ENCODE measurements at regions not wholly inside any gene's neighbourhood (a gene's known extent, or its start where the extent isn't known, plus 50 kb on each side); places are given as distances from the start of the nearest gene placed in this dataset.

DNA sequence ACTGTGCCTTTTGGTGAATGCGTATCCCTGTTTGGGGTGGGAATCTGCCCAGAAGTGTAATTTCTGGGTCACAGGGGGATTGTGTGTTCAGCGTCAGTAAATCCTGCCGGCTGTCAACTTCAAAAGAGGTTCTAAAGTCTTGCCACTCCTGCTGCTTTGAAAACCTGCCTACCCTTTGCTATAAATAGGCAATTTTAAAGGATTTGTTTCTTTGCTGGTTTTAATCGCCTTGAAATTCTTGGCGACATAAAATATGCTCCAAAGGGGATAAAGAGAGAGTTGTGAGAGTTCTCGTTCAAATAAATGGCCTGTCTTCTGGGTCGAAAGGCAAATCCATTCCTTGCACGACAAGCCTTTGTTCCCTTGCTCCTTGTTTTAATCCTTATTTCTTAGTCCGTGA, 143.4 kb downstream of the IRF8 start:
- no peak for DNase-seq

DNA sequence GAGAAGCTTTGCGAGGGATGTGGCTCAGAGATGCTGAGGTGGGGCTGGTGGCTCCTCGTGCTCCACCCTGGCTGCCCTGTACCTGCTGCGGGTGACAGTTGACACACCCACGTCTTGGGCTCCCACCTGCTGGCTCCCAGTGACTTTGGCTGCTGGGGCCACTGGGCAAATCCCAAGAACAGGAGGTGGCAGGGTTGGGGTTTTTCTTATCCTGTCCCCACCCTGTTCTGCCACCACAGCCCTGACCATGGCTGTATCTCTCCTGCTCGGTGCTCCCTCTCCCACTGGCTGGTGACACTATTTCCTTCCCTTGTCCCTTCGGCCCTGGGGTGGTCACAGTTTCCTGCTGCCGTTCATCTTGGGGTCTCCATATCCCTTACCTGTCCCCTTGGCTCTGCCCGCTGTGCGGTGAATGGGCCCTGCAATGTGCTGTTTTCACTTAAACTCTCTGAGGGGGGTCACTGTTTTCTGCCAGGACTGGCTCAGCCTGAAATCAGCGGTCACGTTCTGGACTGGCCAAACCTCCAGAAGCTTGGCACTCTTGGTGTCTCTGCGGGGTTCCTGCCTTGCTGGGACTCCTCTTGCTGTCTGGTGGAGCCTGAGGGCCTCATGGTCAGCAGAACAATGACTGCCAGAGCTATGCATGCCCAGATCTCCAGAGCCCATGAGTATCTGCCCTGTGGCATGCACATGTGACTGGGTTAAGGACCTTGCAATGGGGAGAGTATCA, 144.2 kb downstream of the IRF8 start:
- no peak for DNase-seq

DNA sequence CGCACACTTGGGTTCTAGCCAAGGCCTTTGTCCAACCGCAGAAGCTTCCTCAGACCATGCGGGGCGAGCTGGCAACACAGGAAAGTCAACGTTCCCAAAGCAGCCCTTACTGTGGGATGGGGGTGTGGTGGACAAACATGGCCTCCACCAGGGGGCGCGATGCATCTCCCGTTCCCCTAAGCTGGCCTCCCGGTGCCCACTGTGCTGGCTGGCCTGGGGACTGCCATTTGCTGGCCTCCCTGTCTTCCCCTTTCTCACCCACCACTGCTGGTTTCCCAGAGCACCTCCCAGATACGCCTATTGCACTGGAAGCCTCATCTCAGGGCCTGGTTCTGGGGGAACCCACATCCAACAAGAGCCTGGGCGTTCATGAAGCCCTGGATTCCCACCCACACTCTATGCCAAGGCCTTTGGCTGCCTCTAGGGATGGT, 145.3 kb downstream of the IRF8 start:
- DNase-seq = peak; percentile 45

DNA sequence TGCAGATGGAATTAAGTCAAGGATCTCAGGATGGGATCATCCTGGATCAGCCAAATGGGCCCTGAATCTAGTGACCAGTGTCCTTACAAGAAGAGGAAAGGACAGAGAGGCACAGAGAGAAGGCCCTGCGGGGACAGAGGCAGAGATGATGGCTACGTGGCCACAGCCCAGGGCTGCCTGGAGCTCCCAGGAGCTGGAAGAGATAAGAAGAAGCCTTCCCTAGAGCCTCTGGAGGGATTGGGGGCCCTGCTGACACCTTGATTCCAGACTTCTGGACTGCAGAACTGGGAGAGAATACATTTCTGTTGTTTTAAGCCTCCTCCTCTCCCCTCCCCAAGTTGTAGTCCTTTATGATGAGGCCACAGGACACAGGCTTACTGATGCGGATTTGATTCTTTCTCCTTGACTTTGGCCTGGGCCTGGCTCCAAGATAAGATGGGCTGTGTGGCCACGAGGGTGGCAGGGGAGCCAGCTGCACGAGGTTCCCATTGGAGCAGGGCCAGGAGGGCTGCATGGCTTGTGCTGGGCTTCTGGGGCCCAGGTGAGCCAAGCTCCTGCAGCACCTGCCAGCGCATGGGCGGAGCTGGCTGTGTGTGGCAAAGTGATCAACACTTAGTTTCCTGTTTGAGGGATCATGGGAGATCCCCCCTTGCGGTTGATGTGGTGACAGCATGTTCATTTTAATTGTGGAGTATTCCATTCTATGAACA, 146.1 kb downstream of the IRF8 start:
- peak; percentile 49 for DNase-seq

DNA sequence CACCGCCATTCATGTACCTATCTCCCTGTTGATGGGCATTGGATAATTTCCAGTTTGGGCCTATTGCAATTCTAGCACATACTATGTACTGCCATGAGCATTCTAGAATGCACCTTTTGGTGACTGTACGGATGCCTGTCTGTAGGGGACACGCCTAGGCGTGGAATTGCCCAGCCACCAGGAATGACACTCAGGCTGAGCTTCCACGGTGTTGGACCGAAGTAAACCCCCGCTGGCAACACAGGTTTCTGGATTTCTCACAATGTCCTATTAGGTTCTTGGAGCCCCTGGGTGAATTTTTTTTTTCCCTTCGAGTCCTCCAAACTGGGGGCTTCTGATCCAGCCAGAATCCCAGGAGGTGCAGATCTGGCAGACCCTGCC, 146.6 kb downstream of the IRF8 start:
- DNase-seq = no peak

DNA sequence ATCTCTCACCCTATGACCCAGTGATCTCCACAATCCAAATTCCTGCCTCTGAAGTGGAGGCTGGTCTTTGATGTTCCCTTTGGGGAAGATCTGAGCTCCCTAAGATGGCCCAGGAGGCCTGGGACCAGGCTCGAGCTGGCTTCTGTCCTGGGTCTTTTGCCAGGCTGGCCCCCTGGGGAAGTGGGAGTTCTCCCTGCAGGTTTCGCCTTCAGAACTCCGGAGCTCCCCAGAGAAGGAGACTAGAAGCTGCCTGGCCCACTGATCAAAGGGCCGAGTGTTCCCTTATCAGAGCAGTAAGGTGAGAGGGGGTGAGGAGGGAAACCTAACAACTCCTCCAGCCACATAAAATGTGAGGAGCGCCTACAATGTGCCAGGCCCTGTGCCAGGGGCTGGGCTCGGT, 147.1 kb downstream of the IRF8 start:
- no peak for DNase-seq

DNA sequence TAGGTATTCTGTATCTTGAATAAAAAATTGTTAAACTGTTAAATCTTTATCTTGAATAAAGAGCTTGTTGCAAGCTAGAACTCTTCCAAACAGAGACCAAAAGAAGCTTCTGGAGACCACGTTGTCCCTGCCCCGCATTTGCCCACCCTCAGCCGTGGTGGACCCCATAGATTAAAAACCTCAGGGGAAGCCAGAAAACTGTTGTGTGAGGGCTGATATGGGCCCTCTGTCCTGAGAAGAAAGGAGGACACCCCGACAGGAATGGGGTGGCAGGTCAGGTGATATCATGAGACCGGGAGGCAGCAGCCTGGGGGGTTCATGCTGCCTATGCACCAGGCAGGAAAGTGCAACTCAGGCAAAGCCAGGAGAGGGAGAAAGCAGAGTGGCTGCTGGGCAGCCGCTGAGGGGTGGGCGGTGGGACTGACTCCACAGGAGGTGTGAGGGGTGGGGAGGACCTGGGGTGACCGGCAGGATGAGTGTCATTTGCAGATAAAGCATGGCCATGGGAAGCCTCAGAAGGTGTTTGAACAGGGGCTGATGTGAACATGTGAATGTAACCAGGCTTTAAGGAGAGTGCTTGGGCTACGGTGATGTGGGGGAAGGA, 147.8 kb downstream of the IRF8 start:
- no peak for DNase-seq

DNA sequence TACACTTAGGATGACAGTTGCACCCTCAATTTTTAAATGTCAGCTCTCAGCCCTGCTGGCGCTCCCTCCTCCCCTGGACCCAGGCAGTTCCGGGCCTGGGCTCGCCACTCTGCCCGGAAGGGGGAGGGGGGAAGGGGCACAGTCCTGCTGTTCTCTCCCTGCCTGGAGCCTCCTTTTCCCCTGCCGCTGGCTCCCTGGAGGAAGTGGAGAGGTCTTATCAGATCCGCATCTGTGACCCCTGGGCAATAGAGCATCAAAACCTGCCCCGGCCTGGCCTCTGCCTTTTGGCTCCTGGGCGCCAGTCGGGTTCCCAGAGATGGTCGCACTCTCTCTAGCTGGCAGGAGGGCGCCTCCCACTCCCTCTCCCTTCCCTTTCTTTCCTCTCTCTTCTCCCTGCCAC, 149.3 kb downstream of the IRF8 start:
- DNase-seq = no peak

DNA sequence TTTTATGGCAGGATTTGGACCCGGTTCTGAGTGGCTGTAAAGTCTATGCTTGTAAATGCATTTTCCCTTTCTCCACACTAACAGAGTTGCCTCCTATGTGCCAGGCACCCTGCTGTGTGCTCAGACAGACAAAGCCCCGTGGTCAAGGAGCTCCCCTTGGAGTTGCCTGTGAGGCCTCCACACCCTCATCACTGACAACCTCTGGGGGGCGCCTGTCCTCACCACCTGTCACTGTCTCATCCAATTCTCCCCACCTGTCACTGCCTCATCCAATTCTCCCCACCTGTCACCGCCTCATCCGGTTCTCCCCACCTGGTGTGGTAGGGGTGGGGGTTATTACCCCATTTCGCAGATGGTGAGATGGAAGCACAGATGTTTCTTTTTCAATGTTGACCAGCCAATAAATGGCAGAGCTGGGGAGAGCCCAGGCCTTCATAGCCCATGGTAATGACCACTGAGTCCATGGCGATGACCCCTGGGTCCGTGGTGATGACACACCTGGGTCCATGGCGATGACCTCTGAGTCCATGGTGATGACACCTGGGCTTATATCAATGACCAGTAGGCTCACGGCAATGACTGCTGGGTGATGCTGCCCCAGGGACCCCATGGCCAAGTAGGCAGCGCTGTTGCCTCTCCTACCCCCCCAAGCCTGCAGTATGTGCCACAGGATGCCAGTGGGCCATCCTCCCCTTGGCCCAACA, 150.1 kb downstream of the IRF8 start:
- no peak for DNase-seq

DNA sequence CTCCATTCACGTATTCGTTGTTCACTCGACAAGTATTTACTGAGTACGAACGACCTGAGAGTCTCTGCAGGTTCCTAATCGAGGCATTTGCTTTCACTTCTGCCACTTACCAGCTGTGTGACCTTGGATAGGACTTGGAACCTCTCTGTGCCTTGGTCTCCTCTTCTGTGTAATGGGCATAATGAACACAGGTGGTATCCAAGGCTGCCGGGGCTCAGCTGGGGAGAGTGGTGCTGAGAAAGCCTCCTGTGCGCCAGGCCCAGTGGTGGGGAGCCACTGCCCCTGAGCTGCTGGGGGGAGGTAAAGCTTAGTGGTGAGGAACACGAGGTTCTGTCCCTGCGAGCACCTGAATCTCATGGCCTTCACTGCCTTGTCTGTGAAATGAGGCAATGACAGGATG, 150.7 kb downstream of the IRF8 start:
- no peak for DNase-seq

DNA sequence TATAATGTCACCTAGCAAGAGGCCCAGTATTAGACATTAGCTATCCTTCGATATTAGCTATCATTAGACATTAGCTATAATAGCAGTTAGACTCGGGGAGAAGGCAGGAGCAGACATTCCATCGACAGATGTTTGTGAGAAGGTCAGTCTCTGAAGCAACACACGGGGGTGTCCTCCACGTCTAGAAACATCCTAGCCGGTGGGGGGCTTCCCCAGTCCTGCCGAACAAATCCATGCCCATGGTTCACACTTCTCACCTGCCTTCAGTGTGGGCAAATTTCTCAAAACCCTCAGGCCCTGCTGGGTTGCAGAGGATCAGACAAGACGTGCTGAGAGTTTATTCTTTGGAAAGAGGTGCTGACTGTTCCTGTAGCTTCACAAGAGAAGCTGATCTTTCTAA, 151.1 kb downstream of the IRF8 start:
- no peak for DNase-seq

DNA sequence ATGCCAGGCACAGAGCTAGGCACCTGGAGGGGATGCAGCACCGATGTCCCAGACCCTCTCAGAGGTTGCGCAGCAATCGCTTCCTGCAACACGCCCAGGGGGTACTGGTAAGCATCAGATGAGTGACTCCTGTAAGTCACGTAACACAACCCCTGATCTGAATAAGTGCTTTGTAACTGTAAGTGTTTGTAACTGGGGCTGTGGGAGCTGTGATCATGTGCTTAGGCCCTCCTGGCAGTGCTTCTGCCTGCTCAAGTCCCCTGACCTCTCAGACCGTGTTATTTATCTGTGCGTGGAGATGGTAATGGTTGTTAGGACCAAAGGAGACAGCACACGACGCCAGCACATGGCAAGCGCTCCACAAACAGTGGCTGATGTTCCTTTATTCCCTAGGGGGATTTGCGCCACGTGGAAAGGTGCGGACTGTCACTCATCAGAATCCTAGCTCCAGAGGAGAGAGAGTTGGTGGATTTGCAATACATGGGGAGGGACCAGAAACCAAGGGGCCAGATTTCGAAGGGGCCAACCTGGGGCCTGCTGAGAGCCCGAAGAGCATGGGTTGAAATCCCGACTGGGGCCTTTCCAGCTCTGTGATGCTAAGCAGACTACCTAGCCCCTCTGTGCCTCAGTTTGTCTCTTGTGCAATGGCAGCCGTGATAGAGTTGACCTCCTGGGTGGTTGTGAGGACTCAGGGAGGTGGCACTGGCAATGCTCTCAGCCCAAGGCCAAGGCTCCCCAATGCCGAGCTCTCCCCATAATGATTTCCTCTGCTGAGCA, 151.8 kb downstream of the IRF8 start:
- no peak for DNase-seq

DNA sequence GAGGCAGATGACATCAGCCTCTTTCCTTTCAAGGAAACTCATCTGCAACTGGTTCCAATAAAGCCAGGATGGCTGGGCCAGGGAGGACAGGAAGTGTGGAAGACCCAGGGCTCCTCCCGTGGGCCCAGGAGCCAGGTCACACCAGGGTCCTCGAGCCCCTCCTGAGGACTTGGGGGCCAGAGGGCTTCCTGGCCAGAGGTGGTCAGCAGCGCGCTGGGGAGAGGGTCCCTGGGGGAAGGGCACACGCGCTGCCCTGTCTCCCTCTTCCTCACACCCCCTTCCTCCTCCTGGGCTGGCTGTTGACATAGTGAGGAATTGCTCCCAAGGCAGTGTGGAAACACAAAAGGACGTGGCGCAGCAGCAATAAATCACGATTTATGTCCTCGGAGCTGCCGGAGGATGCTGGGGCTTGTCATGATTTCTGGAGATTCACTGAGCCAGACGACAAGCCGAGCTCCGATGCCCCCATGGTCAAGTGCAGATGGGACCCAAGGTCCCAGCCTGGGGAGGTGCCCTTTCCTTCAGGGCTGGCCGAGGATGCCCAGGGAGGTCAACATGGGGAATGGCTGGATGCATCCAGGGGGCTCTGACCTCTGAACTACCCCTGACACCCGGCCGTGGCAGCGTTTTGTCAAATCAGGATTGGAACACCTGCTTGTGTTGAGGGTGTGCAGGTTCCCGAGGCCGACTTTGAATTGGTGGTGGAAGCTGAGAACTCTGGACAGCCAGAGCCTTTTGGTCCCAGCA, 152.6 kb downstream of the IRF8 start:
- DNase-seq = no peak

DNA sequence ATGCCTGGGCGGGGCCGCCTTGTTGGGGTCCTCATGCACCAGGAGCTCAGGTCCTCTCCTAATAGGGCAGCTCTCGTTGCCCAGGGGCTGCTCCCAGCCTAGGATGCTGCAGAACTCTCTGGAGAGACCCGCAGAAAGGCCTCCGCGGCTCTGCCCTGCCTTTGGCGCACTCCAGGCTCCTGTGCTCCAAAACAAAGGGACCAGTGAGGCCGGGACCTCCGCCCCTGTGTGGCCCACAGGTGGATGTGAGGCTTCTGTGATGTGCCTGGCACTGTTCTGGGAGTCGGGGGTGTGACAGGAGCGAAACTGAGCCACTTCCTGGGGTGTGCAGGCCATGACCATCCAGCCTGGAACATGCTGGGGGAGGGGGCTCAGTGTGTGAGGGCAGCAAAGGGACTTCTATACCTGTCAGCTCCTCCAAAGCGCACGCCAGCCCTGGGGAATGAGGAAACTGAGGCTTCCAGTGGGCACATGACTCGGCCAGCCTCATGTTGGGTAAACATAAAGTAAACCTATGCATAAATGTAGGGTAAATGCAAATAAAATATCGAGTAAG, 153.2 kb downstream of the IRF8 start:
- DNase-seq = no peak

DNA sequence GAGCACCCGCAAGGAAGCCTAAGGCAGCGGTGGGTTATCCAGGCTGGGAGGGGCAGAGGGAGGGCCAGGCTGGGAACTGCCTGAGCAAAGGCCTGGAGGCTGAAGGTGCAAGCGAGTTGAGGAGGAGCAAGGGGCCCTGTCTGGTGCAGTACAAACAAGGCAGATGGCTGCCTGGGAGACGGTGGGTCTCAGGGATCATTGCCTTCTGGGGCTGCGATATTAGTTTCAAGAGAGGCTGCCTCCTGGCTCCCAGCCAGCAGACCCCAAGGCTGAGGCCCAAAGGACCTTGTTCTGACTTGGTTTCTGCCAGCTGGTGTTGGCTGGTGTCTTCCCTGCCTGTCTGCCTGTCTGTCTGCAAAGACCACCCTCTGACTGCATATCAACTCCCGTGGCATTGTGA, 154.0 kb downstream of the IRF8 start:
- DNase-seq = no peak

DNA sequence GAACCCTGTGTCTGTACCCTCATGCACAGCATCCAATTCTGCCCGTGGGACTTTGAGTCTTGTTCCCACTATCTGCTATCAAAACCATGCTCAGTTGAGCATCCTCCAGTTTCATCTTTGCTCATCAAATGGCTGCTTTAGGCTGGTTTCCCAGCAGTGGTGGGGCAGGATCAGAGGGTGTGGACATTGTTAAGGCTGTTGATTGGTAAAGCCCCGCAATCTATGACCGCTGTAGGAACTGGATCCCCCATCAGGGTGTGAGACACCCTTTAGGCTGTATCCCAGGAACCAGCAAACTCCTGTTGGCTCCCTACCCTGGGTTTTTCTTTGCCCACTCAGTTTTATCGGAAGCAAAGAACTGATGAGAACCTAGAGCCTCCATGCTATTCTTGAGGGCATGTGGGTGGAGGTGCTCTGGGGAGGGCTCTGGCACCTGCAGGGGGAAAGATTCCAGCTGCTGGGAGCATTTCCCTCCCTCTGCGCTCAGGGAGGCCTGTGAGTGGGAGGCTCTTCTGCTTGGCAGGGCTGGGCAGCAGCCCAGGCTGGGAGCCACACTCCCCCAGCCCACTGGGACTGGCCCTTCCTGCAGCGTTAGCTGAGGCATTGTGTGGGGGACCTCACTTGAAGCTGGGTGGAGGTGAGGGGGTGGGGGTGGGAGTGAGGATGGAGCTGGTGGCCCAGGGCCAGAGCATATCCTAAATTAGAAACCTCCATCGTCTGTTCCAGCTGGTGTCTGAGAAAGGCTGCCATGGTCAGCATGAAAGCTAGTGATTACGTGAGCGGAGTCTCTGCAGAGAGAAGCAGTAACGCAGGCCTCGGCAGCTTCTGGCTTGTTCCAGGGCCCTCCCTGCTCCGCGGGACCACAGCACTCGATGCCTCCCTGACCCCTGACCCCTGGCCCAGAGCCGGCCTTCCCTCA, 160.6 kb downstream of the IRF8 start:
- no peak for DNase-seq

DNA sequence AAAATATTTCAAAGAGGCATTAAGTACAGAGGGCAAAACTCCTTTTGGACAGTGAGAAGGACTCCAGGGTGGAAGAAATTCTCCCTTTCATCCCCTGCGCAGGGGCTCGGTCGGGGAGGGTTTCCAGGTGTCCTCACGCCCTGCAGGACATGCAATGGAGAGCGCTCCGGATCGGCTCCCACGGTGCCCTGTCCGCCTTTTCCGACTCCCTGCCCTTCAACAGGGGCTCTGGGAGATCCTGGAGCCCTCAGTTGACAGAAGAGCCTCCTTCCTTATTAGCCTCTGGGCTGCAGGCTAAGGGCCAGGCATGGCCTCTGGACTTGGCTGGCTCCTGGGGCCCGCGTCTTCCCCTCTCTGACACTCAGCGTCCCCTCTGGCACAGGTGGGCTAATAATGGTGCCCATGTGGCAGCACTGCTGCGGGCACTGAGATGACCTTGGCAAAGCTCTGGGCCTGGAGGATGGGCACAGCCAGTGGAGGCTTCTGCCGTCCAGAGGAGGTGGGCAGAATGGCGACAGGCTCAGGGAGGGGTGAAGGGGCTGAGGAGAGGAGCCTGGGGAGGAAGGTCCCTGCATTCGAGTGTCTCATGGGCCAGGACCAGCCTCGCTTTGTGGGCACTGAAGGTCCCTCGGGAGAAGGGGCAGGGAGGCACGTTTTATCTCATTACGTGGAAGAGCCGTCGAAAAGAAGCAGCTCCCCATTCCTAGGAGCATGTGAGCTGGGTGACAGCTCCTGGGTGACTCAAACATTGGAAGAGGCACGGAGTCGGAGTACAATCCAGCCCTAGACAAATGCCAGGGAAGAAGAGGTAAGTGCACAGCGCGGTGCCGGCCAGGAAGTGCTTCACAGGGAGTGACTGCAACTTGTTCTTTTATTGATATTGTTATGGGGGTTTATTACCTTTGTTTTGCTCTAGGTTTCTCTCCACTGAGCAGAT, 161.7 kb downstream of the IRF8 start:
- DNase-seq = no peak

DNA sequence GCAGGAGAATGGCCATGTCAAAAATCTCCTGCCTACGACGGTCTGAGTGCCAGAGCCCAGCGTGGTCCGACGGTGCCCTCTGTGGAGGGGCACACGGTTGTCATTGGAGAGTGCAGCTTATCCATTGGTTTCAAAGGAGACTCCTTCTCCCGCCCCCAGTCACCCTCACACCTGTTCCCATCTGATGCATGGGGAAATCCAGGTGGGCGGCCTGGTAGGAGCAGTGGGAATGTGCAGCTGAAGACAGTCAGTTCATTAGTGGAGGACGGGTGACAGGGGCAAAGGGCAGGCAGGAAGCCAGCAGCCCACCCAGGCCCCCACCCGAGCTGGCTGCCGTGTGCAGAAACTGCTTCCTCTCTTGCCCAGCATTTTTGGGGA, 162.3 kb downstream of the IRF8 start:
- no peak for DNase-seq

DNA sequence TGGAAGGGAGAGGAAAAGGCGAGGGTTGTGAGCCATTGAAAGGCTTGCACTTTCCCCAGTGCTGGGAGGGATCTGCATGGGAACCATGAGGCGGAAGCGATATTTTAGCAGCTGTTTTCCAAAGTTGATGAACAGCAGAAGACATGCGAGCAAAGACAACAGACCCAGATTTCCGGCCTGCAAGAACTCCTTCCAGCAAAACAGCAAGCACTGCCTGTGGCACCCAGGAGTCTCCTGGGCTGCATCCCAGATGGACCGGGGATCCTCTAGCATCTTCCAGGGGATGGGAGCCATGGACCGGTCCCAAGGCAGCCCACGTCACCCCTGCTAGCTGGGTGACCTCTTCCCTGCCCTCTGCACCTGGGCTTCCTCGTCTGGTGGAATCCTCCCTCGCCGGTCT, 162.8 kb downstream of the IRF8 start:
- no peak for DNase-seq

Measured in activated CD8-positive, alpha-beta memory T cell treated with anti-CD3 and anti-CD28 coated beads, Interleukin-2, amount 50 U/mL, for 4 hours (primary cell).